ENCODE measurements at regions not wholly inside any gene's neighbourhood (a gene's known extent, or its start where the extent isn't known, plus 50 kb on each side); places are given as distances from the start of the nearest gene placed in this dataset.
"Not testable (repeated sequence)": the region's sequence is repeated elsewhere in the genome, so short reads cannot be mapped to it uniquely, and the experiment has no call there.

DNA sequence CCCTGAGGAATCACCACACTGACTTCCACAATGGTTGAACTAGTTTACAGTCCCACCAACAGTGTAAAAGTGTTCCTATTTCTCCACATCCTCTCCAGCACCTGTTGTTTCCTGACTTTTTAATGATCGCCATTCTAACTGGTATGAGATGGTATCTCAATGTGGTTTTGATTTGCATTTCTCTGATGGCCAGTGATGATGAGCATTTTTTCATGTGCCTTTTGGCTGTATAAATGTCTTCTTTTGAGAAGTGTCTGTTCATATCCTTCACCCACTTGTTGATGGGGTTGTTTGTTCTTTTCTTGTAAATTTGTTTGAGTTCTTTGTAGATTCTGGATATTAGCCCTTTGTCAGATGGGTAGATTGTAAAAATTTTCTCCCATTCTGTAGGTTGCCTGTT, 106.9 kb upstream of the TMEM164 start:
- not testable (repeated sequence) for H3K4me3 ChIP-seq (ENCODE audit: insufficient read depth, low read depth, low read length, poor library complexity, severe bottlenecking); H3K36me3 ChIP-seq (ENCODE audit: control insufficient read depth, insufficient read depth, low read length); H3K27ac ChIP-seq (ENCODE audit: insufficient read depth, low read length, poor library complexity, severe bottlenecking); DNase-seq; H3K9me3 ChIP-seq (ENCODE audit: control insufficient read depth, low read length); H3K4me1 ChIP-seq (ENCODE audit: control insufficient read depth, insufficient read depth, low read length, poor library complexity, severe bottlenecking); H3K27me3 ChIP-seq (replicated peaks; ENCODE audit: control insufficient read depth, insufficient read depth, low read length, poor library complexity, severe bottlenecking)

- Histone ChIP-seq H3K27me3 (replicated peaks; ENCODE audit: control insufficient read depth, insufficient read depth, low read length, poor library complexity, severe bottlenecking) (no peaks in the 10 kb centered on the region), H3K9me3 (ENCODE audit: control insufficient read depth, low read length) (no peaks in the 10 kb centered on the region), H3K36me3 (ENCODE audit: control insufficient read depth, insufficient read depth, low read length) (no peaks in the 10 kb centered on the region), H3K27ac (ENCODE audit: insufficient read depth, low read length, poor library complexity, severe bottlenecking) (no peak overlapping the region), H3K4me1 (ENCODE audit: control insufficient read depth, insufficient read depth, low read length, poor library complexity, severe bottlenecking) (no peaks in the 10 kb centered on the region), H3K4me3 (ENCODE audit: insufficient read depth, low read depth, low read length, poor library complexity, severe bottlenecking) (no peak overlapping the region)
- no peak for DNase-seq
Measured at GRCh38 chrX:109902665-109903064, 100.2 kb upstream of the TMEM164 start.

GRCh38 chrX:109911046-109911445, 91.9 kb upstream of the TMEM164 start:
- no peak for DNase-seq
- Histone ChIP-seq H3K4me3 (ENCODE audit: insufficient read depth, low read depth, low read length, poor library complexity, severe bottlenecking) (no peak overlapping the region), H3K36me3 (ENCODE audit: control insufficient read depth, insufficient read depth, low read length) (no peaks in the 10 kb centered on the region)

GRCh38 chrX:109912993-109913392, 89.9 kb upstream of the TMEM164 start:
- H3K27ac ChIP-seq (ENCODE audit: insufficient read depth, low read length, poor library complexity, severe bottlenecking); H3K4me3 ChIP-seq (ENCODE audit: insufficient read depth, low read depth, low read length, poor library complexity, severe bottlenecking); H3K4me1 ChIP-seq (ENCODE audit: control insufficient read depth, insufficient read depth, low read length, poor library complexity, severe bottlenecking); H3K36me3 ChIP-seq (ENCODE audit: control insufficient read depth, insufficient read depth, low read length); DNase-seq; H3K27me3 ChIP-seq (replicated peaks; ENCODE audit: control insufficient read depth, insufficient read depth, low read length, poor library complexity, severe bottlenecking); H3K9me3 ChIP-seq (ENCODE audit: control insufficient read depth, low read length): not testable (repeated sequence)

More at GRCh38 chrX:109911046-109911445, 91.9 kb upstream of the TMEM164 start:
- Histone ChIP-seq H3K4me1 (ENCODE audit: control insufficient read depth, insufficient read depth, low read length, poor library complexity, severe bottlenecking) (no peaks in the 10 kb centered on the region), H3K9me3 (ENCODE audit: control insufficient read depth, low read length) (no peaks in the 10 kb centered on the region), H3K27ac (ENCODE audit: insufficient read depth, low read length, poor library complexity, severe bottlenecking) (no peak overlapping the region), H3K27me3 (replicated peaks; ENCODE audit: control insufficient read depth, insufficient read depth, low read length, poor library complexity, severe bottlenecking) (no peaks in the 10 kb centered on the region)

GRCh38 chrX:109914114-109914849, 88.6 kb upstream of the TMEM164 start:
- DNase-seq: no peak
- H3K36me3 ChIP-seq (ENCODE audit: control insufficient read depth, insufficient read depth, low read length): no peaks in the 10 kb centered on the region
- H3K4me3 ChIP-seq (ENCODE audit: insufficient read depth, low read depth, low read length, poor library complexity, severe bottlenecking): no peak overlapping the region

GRCh38 chrX:109918753-109919152, 84.2 kb upstream of the TMEM164 start:
- Histone ChIP-seq H3K27ac (ENCODE audit: insufficient read depth, low read length, poor library complexity, severe bottlenecking) (no peak overlapping the region), H3K27me3 (replicated peaks; ENCODE audit: control insufficient read depth, insufficient read depth, low read length, poor library complexity, severe bottlenecking) (no peaks in the 10 kb centered on the region), H3K4me1 (ENCODE audit: control insufficient read depth, insufficient read depth, low read length, poor library complexity, severe bottlenecking) (no peaks in the 10 kb centered on the region), H3K4me3 (ENCODE audit: insufficient read depth, low read depth, low read length, poor library complexity, severe bottlenecking) (no peak overlapping the region), H3K9me3 (ENCODE audit: control insufficient read depth, low read length) (no peaks in the 10 kb centered on the region), H3K36me3 (ENCODE audit: control insufficient read depth, insufficient read depth, low read length) (no peaks in the 10 kb centered on the region)
- no peak for DNase-seq

More at GRCh38 chrX:109914114-109914849, 88.6 kb upstream of the TMEM164 start:
- no peak overlapping the region for H3K27ac ChIP-seq (ENCODE audit: insufficient read depth, low read length, poor library complexity, severe bottlenecking)
- H3K27me3 ChIP-seq (replicated peaks; ENCODE audit: control insufficient read depth, insufficient read depth, low read length, poor library complexity, severe bottlenecking): no peaks in the 10 kb centered on the region
- no peaks in the 10 kb centered on the region for H3K9me3 ChIP-seq (ENCODE audit: control insufficient read depth, low read length)
- no peaks in the 10 kb centered on the region for H3K4me1 ChIP-seq (ENCODE audit: control insufficient read depth, insufficient read depth, low read length, poor library complexity, severe bottlenecking)

DNA sequence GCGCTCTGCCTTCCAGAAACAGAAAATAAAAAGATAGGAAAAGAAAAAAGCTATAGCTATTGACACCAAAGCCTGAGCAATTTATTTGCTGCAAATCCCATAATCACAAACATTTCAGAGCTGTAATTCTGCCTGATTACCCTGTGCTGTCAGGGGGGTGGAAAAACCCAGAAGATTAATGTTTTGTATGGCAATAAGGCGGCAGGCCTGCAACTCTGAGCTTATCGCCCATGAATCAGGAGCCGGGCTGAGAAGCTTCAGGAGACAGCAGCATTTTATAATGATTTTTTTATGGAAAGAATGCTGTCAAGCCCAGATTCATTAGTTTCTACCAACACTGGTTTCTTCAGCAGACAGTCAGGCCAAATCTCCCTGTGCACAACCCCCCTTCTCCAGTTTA, 82.6 kb upstream of the TMEM164 start:
- Histone ChIP-seq H3K9me3 (ENCODE audit: control insufficient read depth, low read length) (no peaks in the 10 kb centered on the region), H3K27me3 (replicated peaks; ENCODE audit: control insufficient read depth, insufficient read depth, low read length, poor library complexity, severe bottlenecking) (no peaks in the 10 kb centered on the region), H3K27ac (ENCODE audit: insufficient read depth, low read length, poor library complexity, severe bottlenecking) (no peak overlapping the region), H3K36me3 (ENCODE audit: control insufficient read depth, insufficient read depth, low read length) (no peaks in the 10 kb centered on the region), H3K4me1 (ENCODE audit: control insufficient read depth, insufficient read depth, low read length, poor library complexity, severe bottlenecking) (no peaks in the 10 kb centered on the region), H3K4me3 (ENCODE audit: insufficient read depth, low read depth, low read length, poor library complexity, severe bottlenecking) (no peak overlapping the region)
- no peak for DNase-seq

DNA sequence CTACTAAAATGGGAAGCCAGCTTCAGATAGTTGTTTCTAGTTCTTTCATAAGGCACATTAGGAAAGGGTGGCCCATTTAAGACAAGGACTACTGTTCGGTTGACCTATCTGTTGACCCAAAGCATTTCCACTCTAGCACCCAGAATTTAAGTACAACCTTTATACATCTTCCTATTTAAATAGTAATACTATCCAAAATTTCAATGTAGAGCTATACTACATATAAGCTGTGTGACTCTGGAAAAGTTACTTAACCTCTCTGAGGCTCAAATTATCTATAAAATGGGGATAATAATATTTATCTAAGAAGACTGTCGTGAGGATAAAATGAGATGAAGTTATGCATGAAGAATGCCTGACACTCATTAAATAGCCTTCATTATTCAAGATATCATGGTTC, 82.0 kb upstream of the TMEM164 start:
- H3K27me3 ChIP-seq (replicated peaks; ENCODE audit: control insufficient read depth, insufficient read depth, low read length, poor library complexity, severe bottlenecking): no peaks in the 10 kb centered on the region
- H3K4me3 ChIP-seq (ENCODE audit: insufficient read depth, low read depth, low read length, poor library complexity, severe bottlenecking): no peak overlapping the region
- H3K9me3 ChIP-seq (ENCODE audit: control insufficient read depth, low read length): no peaks in the 10 kb centered on the region
- H3K4me1 ChIP-seq (ENCODE audit: control insufficient read depth, insufficient read depth, low read length, poor library complexity, severe bottlenecking): no peaks in the 10 kb centered on the region
- no peak for DNase-seq
- H3K36me3 ChIP-seq (ENCODE audit: control insufficient read depth, insufficient read depth, low read length): no peaks in the 10 kb centered on the region
- no peak overlapping the region for H3K27ac ChIP-seq (ENCODE audit: insufficient read depth, low read length, poor library complexity, severe bottlenecking)

GRCh38 chrX:109922190-109922589, 80.7 kb upstream of the TMEM164 start:
- Histone ChIP-seq H3K36me3 (ENCODE audit: control insufficient read depth, insufficient read depth, low read length) (no peaks in the 10 kb centered on the region), H3K27ac (ENCODE audit: insufficient read depth, low read length, poor library complexity, severe bottlenecking) (no peak overlapping the region), H3K9me3 (ENCODE audit: control insufficient read depth, low read length) (no peaks in the 10 kb centered on the region), H3K4me3 (ENCODE audit: insufficient read depth, low read depth, low read length, poor library complexity, severe bottlenecking) (no peak overlapping the region), H3K27me3 (replicated peaks; ENCODE audit: control insufficient read depth, insufficient read depth, low read length, poor library complexity, severe bottlenecking) (no peaks in the 10 kb centered on the region), H3K4me1 (ENCODE audit: control insufficient read depth, insufficient read depth, low read length, poor library complexity, severe bottlenecking) (no peaks in the 10 kb centered on the region)
- no peak for DNase-seq

GRCh38 chrX:109925003-109925402, 77.9 kb upstream of the TMEM164 start:
- DNase-seq; H3K4me3 ChIP-seq (ENCODE audit: insufficient read depth, low read depth, low read length, poor library complexity, severe bottlenecking); H3K9me3 ChIP-seq (ENCODE audit: control insufficient read depth, low read length); H3K4me1 ChIP-seq (ENCODE audit: control insufficient read depth, insufficient read depth, low read length, poor library complexity, severe bottlenecking); H3K36me3 ChIP-seq (ENCODE audit: control insufficient read depth, insufficient read depth, low read length); H3K27ac ChIP-seq (ENCODE audit: insufficient read depth, low read length, poor library complexity, severe bottlenecking); H3K27me3 ChIP-seq (replicated peaks; ENCODE audit: control insufficient read depth, insufficient read depth, low read length, poor library complexity, severe bottlenecking): not testable (repeated sequence)
